ENCODE measurements at regions not wholly inside any gene's neighbourhood (a gene's known extent, or its start where the extent isn't known, plus 50 kb on each side); places are given as distances from the start of the nearest gene placed in this dataset.
"Not testable (repeated sequence)": the region's sequence is repeated elsewhere in the genome, so short reads cannot be mapped to it uniquely, and the experiment has no call there.

GRCh38 chr1:104235141-104235540 lies 485.4 kb downstream of the AMY1C start:
- no peak overlapping the region for H3K4me3 ChIP-seq (ENCODE audit: low read depth, low read length)
- no peak for DNase-seq (ENCODE audit: low read depth)
- TF ChIP-seq, protein P1, sequence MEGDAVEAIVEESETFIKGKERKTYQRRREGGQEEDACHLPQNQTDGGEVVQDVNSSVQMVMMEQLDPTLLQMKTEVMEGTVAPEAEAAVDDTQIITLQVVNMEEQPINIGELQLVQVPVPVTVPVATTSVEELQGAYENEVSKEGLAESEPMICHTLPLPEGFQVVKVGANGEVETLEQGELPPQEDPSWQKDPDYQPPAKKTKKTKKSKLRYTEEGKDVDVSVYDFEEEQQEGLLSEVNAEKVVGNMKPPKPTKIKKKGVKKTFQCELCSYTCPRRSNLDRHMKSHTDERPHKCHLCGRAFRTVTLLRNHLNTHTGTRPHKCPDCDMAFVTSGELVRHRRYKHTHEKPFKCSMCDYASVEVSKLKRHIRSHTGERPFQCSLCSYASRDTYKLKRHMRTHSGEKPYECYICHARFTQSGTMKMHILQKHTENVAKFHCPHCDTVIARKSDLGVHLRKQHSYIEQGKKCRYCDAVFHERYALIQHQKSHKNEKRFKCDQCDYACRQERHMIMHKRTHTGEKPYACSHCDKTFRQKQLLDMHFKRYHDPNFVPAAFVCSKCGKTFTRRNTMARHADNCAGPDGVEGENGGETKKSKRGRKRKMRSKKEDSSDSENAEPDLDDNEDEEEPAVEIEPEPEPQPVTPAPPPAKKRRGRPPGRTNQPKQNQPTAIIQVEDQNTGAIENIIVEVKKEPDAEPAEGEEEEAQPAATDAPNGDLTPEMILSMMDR (IDR thresholded peaks at IDR 0.05; ENCODE audit: insufficient read depth, low read depth, low read length, missing control alignments), result no peak

DNA sequence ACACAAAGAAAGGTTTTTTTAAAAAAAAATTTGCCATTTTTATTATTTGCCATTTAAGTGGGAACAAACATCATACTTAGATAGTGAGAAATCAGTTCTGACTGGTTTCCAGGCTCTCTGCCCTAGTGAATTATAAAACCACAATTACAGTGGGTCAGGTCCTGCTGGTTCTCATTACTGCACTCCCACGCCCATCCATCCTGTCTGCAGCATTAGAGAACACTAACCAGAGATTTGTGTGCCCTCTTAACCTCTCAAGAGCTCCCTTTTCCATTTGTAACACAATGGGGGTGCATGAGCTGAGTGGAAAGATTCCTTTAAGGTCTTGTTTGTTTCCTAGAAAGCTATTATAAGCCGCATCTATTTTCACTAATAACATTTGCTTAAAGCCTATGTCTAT lies 489.3 kb downstream of the AMY1C start:
- no peak overlapping the region for H3K4me3 ChIP-seq (ENCODE audit: low read depth, low read length)
- DNase-seq (ENCODE audit: low read depth), result no peak
- TF ChIP-seq, protein P1 (IDR thresholded peaks at IDR 0.05; ENCODE audit: insufficient read depth, low read depth, low read length, missing control alignments), result no peak

DNA sequence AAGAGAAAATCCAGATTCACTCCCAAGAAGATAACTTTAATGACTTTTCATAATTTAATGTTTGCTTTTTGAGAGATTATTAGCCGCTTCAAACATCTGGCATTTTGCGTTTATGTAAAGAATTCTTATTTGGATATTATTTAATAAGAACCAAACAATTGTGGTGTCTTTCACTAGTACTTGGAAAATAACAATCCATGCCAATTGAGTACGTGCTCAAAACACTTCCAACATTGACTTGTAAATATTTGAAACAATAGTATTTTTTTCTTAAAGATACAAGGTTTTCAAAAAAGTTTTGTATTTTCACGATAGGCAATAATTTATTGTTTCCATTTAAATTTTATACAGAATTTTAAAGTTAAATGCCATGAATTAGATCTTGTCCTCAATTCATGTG lies 498.7 kb downstream of the AMY1C start:
- no peak for DNase-seq (ENCODE audit: low read depth)
- TF ChIP-seq, protein P1 (IDR thresholded peaks at IDR 0.05; ENCODE audit: insufficient read depth, low read depth, low read length, missing control alignments), result no peak
- no peak overlapping the region for H3K4me3 ChIP-seq (ENCODE audit: low read depth, low read length)

DNA sequence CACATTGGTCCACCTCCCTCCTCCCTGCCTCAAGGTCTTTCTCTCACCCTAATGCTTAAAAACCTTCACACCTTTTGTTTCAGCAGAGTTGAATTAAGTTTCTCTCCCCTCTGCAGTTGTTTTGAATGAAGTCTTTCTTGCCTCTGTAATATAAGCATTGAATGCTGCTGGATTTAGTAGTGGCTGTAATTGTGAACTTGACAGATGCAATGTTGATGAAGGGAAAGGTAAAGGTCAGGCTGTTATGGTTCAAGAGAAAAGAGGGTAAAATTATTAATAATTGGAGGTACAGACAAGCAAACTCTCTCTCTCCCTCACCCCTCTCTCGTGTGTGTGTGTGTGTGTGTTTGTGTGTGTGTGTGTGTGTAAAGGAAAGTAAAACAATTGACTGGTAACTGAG lies 509.8 kb downstream of the AMY1C start:
- TF ChIP-seq, protein P1 (IDR thresholded peaks at IDR 0.05; ENCODE audit: insufficient read depth, low read depth, low read length, missing control alignments), result no peak
- no peak overlapping the region for H3K4me3 ChIP-seq (ENCODE audit: low read depth, low read length)
- DNase-seq (ENCODE audit: low read depth), result no peak

DNA sequence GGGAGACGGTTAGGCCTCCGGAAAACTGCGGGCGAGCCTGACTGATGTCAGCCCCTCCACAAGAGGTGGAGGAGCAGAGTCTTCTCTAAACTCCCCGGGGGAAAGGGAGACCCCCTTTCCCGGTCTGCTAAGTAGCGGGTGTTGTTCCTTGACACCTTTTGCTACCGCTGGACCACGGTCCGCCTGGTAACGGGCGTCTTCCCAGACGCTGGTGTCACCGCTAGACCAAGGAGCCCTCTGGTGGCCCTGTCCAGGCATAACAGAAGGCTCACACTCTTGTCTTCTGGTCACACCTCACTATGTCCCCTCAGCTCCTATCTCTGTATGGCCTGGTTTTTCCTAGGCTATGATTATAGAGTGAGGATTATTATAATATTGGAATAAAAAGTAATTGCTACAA lies 513.4 kb downstream of the AMY1C start:
- not testable (repeated sequence) for H3K4me3 ChIP-seq (ENCODE audit: low read depth, low read length); DNase-seq (ENCODE audit: low read depth)

GRCh38 chr1:104264521-104264920 lies 514.8 kb downstream of the AMY1C start:
- TF ChIP-seq, protein P1 (IDR thresholded peaks at IDR 0.05; ENCODE audit: insufficient read depth, low read depth, low read length, missing control alignments), result no peak
- H3K4me3 ChIP-seq (ENCODE audit: low read depth, low read length), result no peak overlapping the region
- DNase-seq (ENCODE audit: low read depth), result no peak

DNA sequence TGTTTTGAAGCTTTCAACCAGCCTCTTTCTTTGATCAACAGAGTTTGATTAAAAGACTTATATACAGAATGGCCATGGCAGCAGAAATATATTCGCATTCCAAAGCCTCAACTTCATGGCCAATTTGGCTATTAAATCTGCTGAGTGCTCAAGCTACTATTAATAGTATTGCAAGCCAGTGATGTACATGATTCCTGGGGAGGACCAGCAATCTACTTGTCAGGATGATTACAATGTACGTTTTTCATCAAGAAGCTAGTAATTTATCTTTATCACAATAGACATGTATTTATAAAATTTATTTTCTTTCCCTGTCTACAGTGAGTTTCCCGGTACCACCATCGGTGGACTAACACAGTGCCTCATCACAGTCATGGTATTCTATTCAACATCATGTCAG lies 515.5 kb downstream of the AMY1C start:
- TF ChIP-seq, protein P1 (IDR thresholded peaks at IDR 0.05; ENCODE audit: insufficient read depth, low read depth, low read length, missing control alignments), result no peak
- no peak for DNase-seq (ENCODE audit: low read depth)
- H3K4me3 ChIP-seq (ENCODE audit: low read depth, low read length), result no peak overlapping the region

Measured in GM12865 (cell line).